T-helper 9 cell (primary cell): ENCODE measurements at regions not wholly inside any gene's neighbourhood (a gene's known extent, or its start where the extent isn't known, plus 50 kb on each side); places are given as distances from the start of the nearest gene placed in this dataset.

Experiments used
- DNase-seq: peaks from one replicate; pipeline ENCODE4 v3.0.0-alpha.2; 2020

DNA sequence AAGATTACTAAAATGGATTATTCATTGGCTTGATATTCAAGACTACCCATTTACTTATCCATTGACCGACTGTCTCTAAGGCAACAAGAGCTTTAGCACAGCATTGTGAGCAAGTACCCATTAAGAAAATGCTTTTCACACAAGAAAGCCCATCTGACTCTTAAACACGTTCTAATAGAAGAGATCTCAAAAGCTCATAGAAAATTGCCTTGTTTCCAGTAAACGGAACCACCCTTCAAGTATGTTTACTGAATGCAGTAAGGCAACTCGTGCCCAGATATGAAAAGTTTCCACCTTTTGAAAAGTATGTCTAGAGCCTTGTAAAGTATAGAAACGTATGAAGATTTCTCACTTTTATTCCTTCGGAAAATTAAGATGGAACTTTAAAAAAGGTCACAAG lies 655.3 kb upstream of the ALCAM start:
- DNase-seq: no peak

DNA sequence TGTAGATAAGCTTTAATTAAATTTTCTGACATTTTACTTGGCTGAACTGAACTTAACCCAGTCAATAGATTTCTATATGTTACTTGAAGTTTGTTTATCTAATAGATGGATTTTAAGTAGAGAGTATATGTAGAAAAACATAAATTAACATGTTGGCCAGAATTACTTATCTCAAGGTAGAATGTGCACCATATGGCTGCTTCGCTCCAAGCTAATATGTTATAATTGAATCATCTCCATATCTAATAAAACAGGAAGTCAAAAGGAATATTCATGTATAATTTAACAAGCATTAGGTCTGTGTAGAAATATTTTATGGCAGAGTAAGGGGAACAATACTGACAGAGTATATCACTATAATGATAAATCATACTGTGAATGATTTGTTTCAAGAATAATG lies 650.7 kb upstream of the ALCAM start:
- no peak for DNase-seq

- no peak for DNase-seq
These were observed 648.9 kb upstream of the ALCAM start for GRCh38 chr3:104717828-104718196.

DNA sequence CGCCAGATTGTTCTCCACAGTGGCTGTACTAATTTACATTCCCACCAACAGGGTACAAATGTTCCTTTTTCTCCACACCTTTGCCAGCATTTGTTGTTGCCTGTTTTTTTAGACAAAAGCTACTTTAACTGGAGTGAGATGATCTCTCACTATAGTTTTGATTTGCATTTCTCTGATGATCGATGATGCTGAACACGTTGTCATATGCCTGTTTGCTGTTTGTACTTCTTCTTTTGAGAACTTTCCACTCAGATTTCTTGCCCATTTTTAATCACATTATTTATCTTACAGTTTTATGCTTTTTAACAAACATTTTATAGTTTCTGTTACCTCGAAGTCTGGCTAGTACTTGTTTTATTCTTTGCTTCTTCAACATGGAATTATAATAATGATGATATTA lies 643.7 kb upstream of the ALCAM start:
- no peak for DNase-seq

DNA sequence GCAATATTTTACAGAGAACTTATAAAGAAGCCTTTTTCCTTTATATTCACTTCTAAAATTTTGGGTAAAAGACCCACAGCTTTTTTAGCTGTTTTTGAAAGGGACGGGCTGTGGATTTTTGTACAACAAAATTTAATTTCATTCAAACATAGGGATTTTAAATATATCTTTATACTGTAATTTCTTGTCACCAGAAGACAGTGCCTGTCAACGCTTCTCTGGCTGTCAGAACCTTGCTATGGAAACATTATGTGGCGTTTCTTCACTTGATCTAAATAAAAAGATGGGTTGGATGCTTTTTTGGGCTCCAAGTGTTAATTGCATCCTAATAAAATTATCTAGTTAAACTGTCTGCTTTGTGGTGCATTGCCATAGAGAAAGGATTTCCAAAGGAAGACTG lies 635.6 kb upstream of the ALCAM start:
- DNase-seq: no peak

GRCh38 chr3:104734627-104735026 lies 632.1 kb upstream of the ALCAM start:
- DNase-seq: no peak

GRCh38 chr3:104735691-104736090 lies 631.0 kb upstream of the ALCAM start:
- no peak for DNase-seq

- DNase-seq: no peak
These were observed 628.4 kb upstream of the ALCAM start for GRCh38 chr3:104738271-104738670.

GRCh38 chr3:104740874-104741379 lies 625.8 kb upstream of the ALCAM start:
- DNase-seq: no peak

DNA sequence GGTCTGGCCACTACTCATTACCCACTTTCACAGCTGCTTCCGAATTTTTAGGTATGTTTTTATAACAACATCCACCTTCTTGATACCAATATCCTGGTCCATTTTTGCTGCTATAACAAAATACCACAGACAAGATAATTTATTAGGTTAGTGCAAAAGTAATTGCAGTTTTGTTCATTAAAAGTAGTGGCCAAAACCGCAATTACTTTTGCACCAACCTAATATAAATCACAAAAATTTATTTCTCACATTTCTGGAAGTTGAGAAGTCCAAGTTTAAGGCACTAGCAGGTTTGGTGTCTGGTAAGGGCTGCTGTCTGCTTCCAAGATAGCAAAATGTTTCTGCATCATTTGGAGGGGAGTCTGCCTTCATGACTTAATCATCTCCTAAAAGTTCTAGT lies 624.7 kb upstream of the ALCAM start:
- DNase-seq: no peak

DNA sequence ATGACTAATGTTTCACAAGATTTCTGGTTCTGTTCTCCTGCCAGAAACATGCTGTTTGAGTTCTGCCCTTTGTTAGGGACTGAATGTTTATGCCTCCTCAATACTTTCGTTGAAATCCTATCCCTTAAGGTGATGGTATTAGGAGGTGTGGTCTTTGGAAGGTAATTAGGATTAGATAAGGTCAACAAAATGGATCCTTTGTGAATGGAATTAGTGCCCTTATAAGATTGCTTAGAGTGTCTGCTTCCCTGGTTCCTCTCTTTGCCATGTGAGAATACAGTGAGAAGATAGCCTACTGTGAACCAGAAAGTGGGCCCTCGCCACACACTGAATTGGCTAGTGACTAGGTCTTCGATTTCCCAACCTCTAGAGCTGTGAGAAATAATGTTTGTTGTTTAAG lies 621.4 kb upstream of the ALCAM start:
- DNase-seq: no peak

DNA sequence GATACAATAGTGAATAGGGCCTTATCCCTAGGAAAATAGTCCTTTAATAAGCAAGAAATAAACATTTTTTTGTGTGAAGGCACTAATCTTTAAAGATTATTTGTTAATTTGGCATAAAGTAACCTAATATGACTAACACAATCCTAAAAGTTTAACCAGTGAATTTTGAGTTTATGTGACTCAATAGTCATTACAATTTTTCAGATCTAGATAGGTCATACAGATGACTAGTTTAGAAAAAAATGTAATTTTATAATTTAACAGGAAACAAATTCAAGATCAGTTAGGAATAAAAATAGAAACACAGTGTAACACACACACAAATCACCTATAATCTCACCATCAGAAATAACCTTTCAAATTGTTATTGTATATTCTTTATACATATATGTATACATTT lies 620.7 kb upstream of the ALCAM start:
- DNase-seq: no peak

GRCh38 chr3:104750581-104750980 lies 616.1 kb upstream of the ALCAM start:
- DNase-seq: no peak

DNA sequence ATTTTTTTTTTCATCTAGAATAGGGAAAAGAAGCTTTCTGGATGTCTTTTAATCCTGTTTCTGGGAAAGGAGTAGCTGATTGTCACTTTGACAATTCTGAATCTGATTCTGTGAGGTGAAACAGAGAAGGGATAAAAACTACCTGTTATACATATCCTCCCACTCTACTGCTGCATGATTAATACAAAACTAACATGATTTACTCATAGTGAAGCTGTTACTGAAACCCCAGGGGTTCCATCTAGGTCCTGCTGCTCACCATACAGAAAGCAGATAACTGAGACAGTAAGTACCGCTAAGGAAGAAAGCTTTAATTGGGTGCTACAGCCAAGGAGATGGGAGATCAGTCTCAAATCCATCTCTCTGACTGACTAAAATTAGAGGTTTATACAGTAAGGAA lies 610.9 kb upstream of the ALCAM start:
- no peak for DNase-seq

GRCh38 chr3:104763007-104763406 lies 603.7 kb upstream of the ALCAM start:
- DNase-seq: no peak

- DNase-seq: no peak
These were observed 602.2 kb upstream of the ALCAM start for GRCh38 chr3:104764496-104764895.

GRCh38 chr3:104768886-104769285 lies 597.8 kb upstream of the ALCAM start:
- DNase-seq: no peak

DNA sequence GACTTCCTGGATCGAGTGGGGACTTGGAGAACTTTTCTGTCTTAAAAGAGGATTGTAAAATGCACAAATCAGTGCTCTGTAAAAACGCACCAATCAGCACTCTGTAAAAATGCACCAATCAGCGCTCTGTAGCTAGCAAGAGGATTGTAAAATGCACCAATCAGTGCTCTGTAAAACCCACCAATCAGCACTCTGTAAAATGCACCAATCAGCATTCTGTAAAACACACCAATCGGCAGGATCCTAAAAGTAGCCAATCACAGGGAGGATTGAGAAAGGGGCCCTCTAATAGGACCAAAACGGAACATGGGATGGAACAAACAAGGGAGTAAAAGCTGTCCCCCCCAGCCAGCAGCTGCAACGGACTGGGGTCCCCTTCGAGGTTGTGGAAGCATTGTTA lies 587.4 kb upstream of the ALCAM start:
- DNase-seq: no peak

GRCh38 chr3:104781112-104781511 lies 585.6 kb upstream of the ALCAM start:
- no peak for DNase-seq

- DNase-seq: no peak
These were observed 580.8 kb upstream of the ALCAM start for GRCh38 chr3:104785947-104786346.

- DNase-seq: no peak
These were observed 579.4 kb upstream of the ALCAM start for GRCh38 chr3:104787306-104787705.

GRCh38 chr3:104788807-104789206 lies 577.9 kb upstream of the ALCAM start:
- no peak for DNase-seq

GRCh38 chr3:104791331-104791730 lies 575.4 kb upstream of the ALCAM start:
- DNase-seq: no peak

GRCh38 chr3:104796556-104796955 lies 570.2 kb upstream of the ALCAM start:
- no peak for DNase-seq

GRCh38 chr3:104805042-104805441 lies 561.7 kb upstream of the ALCAM start:
- DNase-seq: no peak

GRCh38 chr3:104805508-104805907 lies 561.2 kb upstream of the ALCAM start:
- DNase-seq: no peak
